ENCODE measurements at regions not wholly inside any gene's neighbourhood (a gene's known extent, or its start where the extent isn't known, plus 50 kb on each side); places are given as distances from the start of the nearest gene placed in this dataset.
A peak's percentile ranks its signal among the peaks of the same experiment; 100 is the strongest.

GRCh38 chr20:48056218-48056617 lies 270.9 kb upstream of the SULF2 start:
- H3K4me1 ChIP-seq (ENCODE audit: control insufficient read depth, insufficient read depth, low read length): no peaks in the 10 kb centered on the region
- peaks cover 8% of the 10 kb centered on the region for H3K9me3 ChIP-seq (ENCODE audit: control insufficient read depth, low read depth, low read length)
- no peak overlapping the region for H3K4me3 ChIP-seq (ENCODE audit: low read length)
- H3K36me3 ChIP-seq (ENCODE audit: control insufficient read depth, insufficient read depth, low read length): no peaks in the 10 kb centered on the region
- no peak overlapping the region for H3K27ac ChIP-seq (ENCODE audit: low read length)
- no peak for DNase-seq
- peaks cover 3% of the 10 kb centered on the region for H3K27me3 ChIP-seq (ENCODE audit: control insufficient read depth, insufficient read depth, low read length)
- no CpG with 5 or more reads among the region's 2 CpGs for WGBS (ENCODE audit: insufficient coverage, low lambda C conversion rate)

- 27% methylated on average over 3 of the region's 7 CpGs for WGBS (ENCODE audit: insufficient coverage, low lambda C conversion rate)
- Histone ChIP-seq H3K36me3 (ENCODE audit: control insufficient read depth, insufficient read depth, low read length) (no peaks in the 10 kb centered on the region), H3K27ac (ENCODE audit: low read length) (no peak overlapping the region), H3K27me3 (ENCODE audit: control insufficient read depth, insufficient read depth, low read length) (peaks cover 3% of the 10 kb centered on the region), H3K9me3 (ENCODE audit: control insufficient read depth, low read depth, low read length) (peaks cover 7% of the 10 kb centered on the region), H3K4me3 (ENCODE audit: low read length) (no peak overlapping the region), H3K4me1 (ENCODE audit: control insufficient read depth, insufficient read depth, low read length) (no peaks in the 10 kb centered on the region)
- DNase-seq: no peak
Measured at GRCh38 chr20:48054051-48054450, 268.8 kb upstream of the SULF2 start.

GRCh38 chr20:48052475-48052835 lies 267.2 kb upstream of the SULF2 start:
- H3K9me3 ChIP-seq (ENCODE audit: control insufficient read depth, low read depth, low read length): no peaks in the 10 kb centered on the region
- no peaks in the 10 kb centered on the region for H3K36me3 ChIP-seq (ENCODE audit: control insufficient read depth, insufficient read depth, low read length)
- no peak overlapping the region for H3K27ac ChIP-seq (ENCODE audit: low read length)
- H3K4me3 ChIP-seq (ENCODE audit: low read length): no peak overlapping the region
- no peaks in the 10 kb centered on the region for H3K4me1 ChIP-seq (ENCODE audit: control insufficient read depth, insufficient read depth, low read length)
- DNase-seq: no peak
- WGBS (ENCODE audit: insufficient coverage, low lambda C conversion rate): 81% methylated on average over 2 of the region's 2 CpGs
- H3K27me3 ChIP-seq (ENCODE audit: control insufficient read depth, insufficient read depth, low read length): peaks cover 3% of the 10 kb centered on the region

GRCh38 chr20:48051794-48052474 lies 266.7 kb upstream of the SULF2 start:
- Histone ChIP-seq H3K4me3 (ENCODE audit: low read length) (no peak overlapping the region), H3K27ac (ENCODE audit: low read length) (no peak overlapping the region), H3K36me3 (ENCODE audit: control insufficient read depth, insufficient read depth, low read length) (no peaks in the 10 kb centered on the region), H3K27me3 (ENCODE audit: control insufficient read depth, insufficient read depth, low read length) (peaks cover 5% of the 10 kb centered on the region), H3K9me3 (ENCODE audit: control insufficient read depth, low read depth, low read length) (no peaks in the 10 kb centered on the region), H3K4me1 (ENCODE audit: control insufficient read depth, insufficient read depth, low read length) (no peaks in the 10 kb centered on the region)
- no CpG with 5 or more reads among the region's 3 CpGs for WGBS (ENCODE audit: insufficient coverage, low lambda C conversion rate)
- peak; percentile 7 to 28 for DNase-seq

- Histone ChIP-seq H3K9me3 (ENCODE audit: control insufficient read depth, low read depth, low read length) (no peaks in the 10 kb centered on the region), H3K4me3 (ENCODE audit: low read length) (no peak overlapping the region), H3K27ac (ENCODE audit: low read length) (no peak overlapping the region), H3K4me1 (ENCODE audit: control insufficient read depth, insufficient read depth, low read length) (no peaks in the 10 kb centered on the region), H3K27me3 (ENCODE audit: control insufficient read depth, insufficient read depth, low read length) (peaks cover 5% of the 10 kb centered on the region), H3K36me3 (ENCODE audit: control insufficient read depth, insufficient read depth, low read length) (no peaks in the 10 kb centered on the region)
- no CpG with 5 or more reads among the region's 1 CpG for whole genome bisulfite sequencing (ENCODE audit: insufficient coverage, low lambda C conversion rate)
- no peak for DNase-seq
Measured at GRCh38 chr20:48049641-48050040, 264.4 kb upstream of the SULF2 start.

GRCh38 chr20:48049171-48049570 lies 263.9 kb upstream of the SULF2 start:
- Histone ChIP-seq H3K9me3 (ENCODE audit: control insufficient read depth, low read depth, low read length) (no peaks in the 10 kb centered on the region), H3K27me3 (ENCODE audit: control insufficient read depth, insufficient read depth, low read length) (peaks cover 5% of the 10 kb centered on the region), H3K36me3 (ENCODE audit: control insufficient read depth, insufficient read depth, low read length) (no peaks in the 10 kb centered on the region), H3K4me3 (ENCODE audit: low read length) (no peak overlapping the region), H3K27ac (ENCODE audit: low read length) (no peak overlapping the region), H3K4me1 (ENCODE audit: control insufficient read depth, insufficient read depth, low read length) (no peaks in the 10 kb centered on the region)
- no peak for DNase-seq
- no CpG with 5 or more reads among the region's 3 CpGs for WGBS (ENCODE audit: insufficient coverage, low lambda C conversion rate)

- no peak for DNase-seq
- Histone ChIP-seq H3K27ac (ENCODE audit: low read length) (no peak overlapping the region), H3K9me3 (ENCODE audit: control insufficient read depth, low read depth, low read length) (no peaks in the 10 kb centered on the region), H3K4me3 (ENCODE audit: low read length) (no peak overlapping the region), H3K4me1 (ENCODE audit: control insufficient read depth, insufficient read depth, low read length) (no peaks in the 10 kb centered on the region), H3K27me3 (ENCODE audit: control insufficient read depth, insufficient read depth, low read length) (peaks cover 2% of the 10 kb centered on the region), H3K36me3 (ENCODE audit: control insufficient read depth, insufficient read depth, low read length) (no peaks in the 10 kb centered on the region)
- no CpG with 5 or more reads among the region's 4 CpGs for WGBS (ENCODE audit: insufficient coverage, low lambda C conversion rate)
Measured at GRCh38 chr20:48047447-48047846, 262.2 kb upstream of the SULF2 start.

- Histone ChIP-seq H3K27ac (ENCODE audit: low read length) (no peak overlapping the region), H3K36me3 (ENCODE audit: control insufficient read depth, insufficient read depth, low read length) (no peaks in the 10 kb centered on the region), H3K27me3 (ENCODE audit: control insufficient read depth, insufficient read depth, low read length) (peaks cover 3% of the 10 kb centered on the region), H3K4me1 (ENCODE audit: control insufficient read depth, insufficient read depth, low read length) (no peaks in the 10 kb centered on the region), H3K4me3 (ENCODE audit: low read length) (no peak overlapping the region), H3K9me3 (ENCODE audit: control insufficient read depth, low read depth, low read length) (no peaks in the 10 kb centered on the region)
- WGBS (ENCODE audit: insufficient coverage, low lambda C conversion rate): no CpG with 5 or more reads among the region's 7 CpGs
- no peak for DNase-seq
Measured at GRCh38 chr20:48042628-48043027, 257.3 kb upstream of the SULF2 start.

GRCh38 chr20:48041078-48041780 lies 255.9 kb upstream of the SULF2 start:
- H3K9me3 ChIP-seq (ENCODE audit: control insufficient read depth, low read depth, low read length): no peaks in the 10 kb centered on the region
- no peak overlapping the region for H3K27ac ChIP-seq (ENCODE audit: low read length)
- no peaks in the 10 kb centered on the region for H3K4me1 ChIP-seq (ENCODE audit: control insufficient read depth, insufficient read depth, low read length)
- peaks cover 2% of the 10 kb centered on the region for H3K27me3 ChIP-seq (ENCODE audit: control insufficient read depth, insufficient read depth, low read length)
- H3K36me3 ChIP-seq (ENCODE audit: control insufficient read depth, insufficient read depth, low read length): no peaks in the 10 kb centered on the region
- no peak overlapping the region for H3K4me3 ChIP-seq (ENCODE audit: low read length)
- DNase-seq: no peak
- WGBS (ENCODE audit: insufficient coverage, low lambda C conversion rate): 47% methylated on average over 3 of the region's 17 CpGs

GRCh38 chr20:48040491-48040890 lies 255.2 kb upstream of the SULF2 start:
- WGBS (ENCODE audit: insufficient coverage, low lambda C conversion rate): 79% methylated on average over 4 of the region's 6 CpGs
- no peak for DNase-seq

GRCh38 chr20:48040051-48040450 lies 254.8 kb upstream of the SULF2 start:
- no peak for DNase-seq
- Histone ChIP-seq H3K36me3 (ENCODE audit: control insufficient read depth, insufficient read depth, low read length) (no peaks in the 10 kb centered on the region), H3K4me3 (ENCODE audit: low read length) (no peak overlapping the region), H3K9me3 (ENCODE audit: control insufficient read depth, low read depth, low read length) (no peaks in the 10 kb centered on the region), H3K27ac (ENCODE audit: low read length) (no peak overlapping the region), H3K4me1 (ENCODE audit: control insufficient read depth, insufficient read depth, low read length) (no peaks in the 10 kb centered on the region), H3K27me3 (ENCODE audit: control insufficient read depth, insufficient read depth, low read length) (peaks cover 2% of the 10 kb centered on the region)
- WGBS (ENCODE audit: insufficient coverage, low lambda C conversion rate): no CpG with 5 or more reads among the region's 7 CpGs

More at GRCh38 chr20:48040491-48040890, 255.2 kb upstream of the SULF2 start:
- H3K4me1 ChIP-seq (ENCODE audit: control insufficient read depth, insufficient read depth, low read length): no peaks in the 10 kb centered on the region
- H3K4me3 ChIP-seq (ENCODE audit: low read length): no peak overlapping the region
- no peak overlapping the region for H3K27ac ChIP-seq (ENCODE audit: low read length)
- peaks cover 2% of the 10 kb centered on the region for H3K27me3 ChIP-seq (ENCODE audit: control insufficient read depth, insufficient read depth, low read length)
- no peaks in the 10 kb centered on the region for H3K9me3 ChIP-seq (ENCODE audit: control insufficient read depth, low read depth, low read length)
- no peaks in the 10 kb centered on the region for H3K36me3 ChIP-seq (ENCODE audit: control insufficient read depth, insufficient read depth, low read length)
